ENCODE measurements at regions not wholly inside any gene's neighbourhood (a gene's known extent, or its start where the extent isn't known, plus 50 kb on each side); places are given as distances from the start of the nearest gene placed in this dataset.

DNA sequence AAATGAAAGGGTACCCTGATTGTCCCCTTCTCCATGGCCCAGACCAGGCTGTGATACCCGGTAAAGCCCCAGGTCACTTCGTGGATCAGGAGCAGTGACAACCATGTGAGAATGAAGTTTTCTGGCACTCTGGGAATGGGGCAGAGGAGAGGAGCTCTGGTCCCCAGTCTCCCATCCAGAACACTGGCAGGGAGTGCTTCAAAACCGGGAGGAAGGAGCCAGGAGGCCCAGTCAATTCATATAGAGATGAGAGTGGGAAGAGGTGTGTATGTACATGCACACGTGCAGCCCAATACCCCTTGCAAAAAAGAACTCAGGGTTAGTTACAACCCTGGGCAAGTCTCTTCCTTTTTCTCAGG, 101.4 kb upstream of the TLE3 start:
- TF ChIP-seq MYC (IDR thresholded peaks at IDR 0.05; ENCODE audit: low read depth, low read length) (no peak), MAX (IDR thresholded peaks at IDR 0.05; ENCODE audit: low read depth, low read length) (no peak), CTCF (IDR thresholded peaks at IDR 0.05; ENCODE audit: low read depth, low read length) (no peak), POLR2A (IDR thresholded peaks at IDR 0.05; ENCODE audit: extremely low read depth, insufficient read length) (no peak)
- H3K4me3 ChIP-seq (ENCODE audit: low read depth, low read length) = no peak overlapping the region
- DNase-seq (ENCODE audit: low read depth) = no peak

- TF ChIP-seq CTCF (IDR thresholded peaks at IDR 0.05; ENCODE audit: low read depth, low read length) = no peak
- TF ChIP-seq MAX (IDR thresholded peaks at IDR 0.05; ENCODE audit: low read depth, low read length) = no peak
- no peak for TF ChIP-seq MYC (IDR thresholded peaks at IDR 0.05; ENCODE audit: low read depth, low read length)
- no peak for TF ChIP-seq POLR2A (IDR thresholded peaks at IDR 0.05; ENCODE audit: extremely low read depth, insufficient read length)
- H3K4me3 ChIP-seq (ENCODE audit: low read depth, low read length) = no peak overlapping the region
- no peak for DNase-seq (ENCODE audit: low read depth)
Observed at GRCh38 chr15:70198441-70199123, 100.9 kb upstream of the TLE3 start.

DNA sequence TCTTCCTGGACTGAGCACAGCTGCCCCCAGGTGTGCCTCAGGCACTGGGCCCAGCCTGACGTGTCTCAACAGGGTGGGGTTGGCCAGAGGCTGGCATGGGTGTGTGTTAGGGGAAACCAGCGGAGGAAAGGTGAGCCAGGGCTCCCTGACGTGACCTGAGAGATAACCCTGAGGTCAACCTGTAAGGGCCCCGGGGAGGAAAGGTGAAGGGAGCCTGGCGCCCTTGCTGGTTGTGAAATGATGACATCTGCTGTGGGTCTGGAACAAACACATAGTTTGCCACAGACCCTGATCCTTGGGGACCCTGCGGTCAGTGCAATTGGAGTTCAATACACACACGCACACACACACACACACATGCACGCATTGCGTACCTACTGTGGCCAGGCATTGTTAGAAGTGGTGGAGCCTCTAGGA, 100.2 kb upstream of the TLE3 start:
- peak; percentile 46 for DNase-seq (ENCODE audit: low read depth)
- TF ChIP-seq MYC (IDR thresholded peaks at IDR 0.05; ENCODE audit: low read depth, low read length) = no peak
- no peak for TF ChIP-seq CTCF (IDR thresholded peaks at IDR 0.05; ENCODE audit: low read depth, low read length)
- no peak for TF ChIP-seq POLR2A (IDR thresholded peaks at IDR 0.05; ENCODE audit: extremely low read depth, insufficient read length)
- TF ChIP-seq MAX (IDR thresholded peaks at IDR 0.05; ENCODE audit: low read depth, low read length) = no peak
- no peak overlapping the region for H3K4me3 ChIP-seq (ENCODE audit: low read depth, low read length)

- no peak for DNase-seq (ENCODE audit: low read depth)
- H3K4me3 ChIP-seq (ENCODE audit: low read depth, low read length) = no peak overlapping the region
- TF ChIP-seq MYC (IDR thresholded peaks at IDR 0.05; ENCODE audit: low read depth, low read length) = no peak
- TF ChIP-seq POLR2A (IDR thresholded peaks at IDR 0.05; ENCODE audit: extremely low read depth, insufficient read length) = no peak
- no peak for TF ChIP-seq MAX (IDR thresholded peaks at IDR 0.05; ENCODE audit: low read depth, low read length)
- TF ChIP-seq CTCF (IDR thresholded peaks at IDR 0.05; ENCODE audit: low read depth, low read length) = no peak
Observed at GRCh38 chr15:70197318-70197944, 99.7 kb upstream of the TLE3 start.

- H3K4me3 ChIP-seq (ENCODE audit: low read depth, low read length) = no peak overlapping the region
- peak; percentile 78 for DNase-seq (ENCODE audit: low read depth)
- TF ChIP-seq MYC (IDR thresholded peaks at IDR 0.05; ENCODE audit: low read depth, low read length) (0 out of 2 replicates have a peak, but pooled peaks have one; percentile 20), CTCF (IDR thresholded peaks at IDR 0.05; ENCODE audit: low read depth, low read length) (no peak)
Observed at GRCh38 chr15:70196372-70197316, 98.9 kb upstream of the TLE3 start.
